ENCODE measurements at regions not wholly inside any gene's neighbourhood (a gene's known extent, or its start where the extent isn't known, plus 50 kb on each side); places are given as distances from the start of the nearest gene placed in this dataset.

DNA sequence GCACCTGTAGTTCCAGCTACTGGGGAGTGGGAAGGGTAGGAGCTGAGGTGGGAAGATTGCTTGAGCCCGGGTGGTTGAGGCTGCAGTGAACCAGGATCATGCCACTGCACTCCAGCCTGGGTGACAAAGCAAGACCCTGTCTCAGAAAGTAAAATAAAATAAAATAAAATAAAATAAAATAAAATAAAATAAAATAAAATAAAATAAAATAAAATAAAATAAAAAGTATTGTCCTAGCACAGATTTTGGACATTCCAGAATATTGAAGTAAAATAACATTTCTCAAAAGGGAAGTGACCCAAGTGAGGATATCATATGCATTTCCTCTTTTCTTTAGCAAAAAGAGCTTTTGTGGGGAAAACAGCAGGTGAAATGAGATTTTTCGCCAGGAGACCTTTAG is 83.5 kb downstream of the TMEM174 start:
- H3K27me3 ChIP-seq (replicated peaks in 1 of 2; ENCODE audit: control insufficient read depth in 2 of 2, extremely low read depth in 1 of 2, insufficient read depth in 2 of 2, low read length in 1 of 2): peaks cover 3 to 12% of the 10 kb centered on the region in 2 experiments
- WGBS (ENCODE audit: insufficient coverage): no CpG with 5 or more reads among the region's 2 CpGs
- ATAC-seq (replicated peaks in 1 of 4): no peak
- no peak overlapping the region for H3K27ac Mint-ChIP-seq
- POLR2A ChIA-PET: no interaction called here
- CTCF ChIA-PET: no interaction called here
- H3K36me3 ChIP-seq (ENCODE audit: control insufficient read depth in 2 of 2, extremely low read depth in 1 of 2, insufficient read depth in 1 of 2, low read length in 1 of 2): no peaks in the 10 kb centered on the region
- H3K4me1 Mint-ChIP-seq: no peaks in the 10 kb centered on the region
- H3K4me1 ChIP-seq (ENCODE audit: control insufficient read depth in 1 of 2, extremely low read depth in 1 of 2, insufficient read depth in 2 of 2, low read length in 2 of 2): no peaks in the 10 kb centered on the region
- DNase-seq: no peak
- peaks cover 49 to 60% of the 10 kb centered on the region in 2 donors for H3K27me3 Mint-ChIP-seq
- H3K9me3 Mint-ChIP-seq: peaks cover 3 to 7% (median 4%) of the 10 kb centered on the region in 3 donors
- H3K9me3 ChIP-seq: peaks cover 2% of the 10 kb centered on the region
- no peak overlapping the region for H3K4me3 ChIP-seq (ENCODE audit: control insufficient read depth in 1 of 2, extremely low read depth in 1 of 2, low read length in 1 of 2)
- no peak overlapping the region for H3K4me3 Mint-ChIP-seq
- no peaks in the 10 kb centered on the region for H3K36me3 Mint-ChIP-seq
- no peak overlapping the region for H3K27ac ChIP-seq (ENCODE audit: low read length)

DNA sequence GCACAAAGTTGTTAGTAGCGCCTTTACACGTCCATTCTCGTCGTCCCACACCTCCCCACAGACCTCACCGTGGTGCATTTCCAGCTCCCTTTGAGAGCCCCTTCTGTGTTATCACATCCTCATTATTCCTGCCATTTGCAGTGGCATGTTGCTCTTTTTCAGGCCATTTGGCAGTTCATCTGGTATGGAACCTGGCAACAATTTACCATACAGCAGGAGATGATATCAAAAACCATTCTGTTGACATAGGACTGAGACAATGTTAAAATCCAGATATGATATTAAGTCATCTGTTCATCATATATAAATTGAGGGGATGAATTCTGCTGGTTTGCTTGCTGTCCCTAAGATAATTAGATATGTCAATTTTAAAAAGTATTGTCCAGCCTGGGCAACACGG is 83.0 kb downstream of the TMEM174 start:
- H3K36me3 Mint-ChIP-seq: no peaks in the 10 kb centered on the region
- no peak overlapping the region for H3K27ac ChIP-seq (ENCODE audit: low read length)
- peaks cover 3 to 7% (median 4%) of the 10 kb centered on the region in 3 donors for H3K9me3 Mint-ChIP-seq
- H3K4me1 Mint-ChIP-seq: no peaks in the 10 kb centered on the region
- ATAC-seq (replicated peaks in 1 of 4) (no peak), DNase-seq (no peak)
- CTCF ChIA-PET: no interaction called here
- no peak overlapping the region for H3K4me3 Mint-ChIP-seq
- peaks cover 52 to 58% of the 10 kb centered on the region in 2 donors for H3K27me3 Mint-ChIP-seq
- no peaks in the 10 kb centered on the region for H3K36me3 ChIP-seq (ENCODE audit: control insufficient read depth in 2 of 2, extremely low read depth in 1 of 2, insufficient read depth in 1 of 2, low read length in 1 of 2)
- H3K9me3 ChIP-seq: peaks cover 2% of the 10 kb centered on the region
- H3K4me3 ChIP-seq (ENCODE audit: control insufficient read depth in 1 of 2, extremely low read depth in 1 of 2, low read length in 1 of 2): no peak overlapping the region
- 57% methylated on average over 5 of the region's 6 CpGs for WGBS (ENCODE audit: insufficient coverage)
- no peak overlapping the region for H3K27ac Mint-ChIP-seq
- peaks cover 3 to 12% of the 10 kb centered on the region in 2 experiments for H3K27me3 ChIP-seq (replicated peaks in 1 of 2; ENCODE audit: control insufficient read depth in 2 of 2, extremely low read depth in 1 of 2, insufficient read depth in 2 of 2, low read length in 1 of 2)
- POLR2A ChIA-PET: no interaction called here
- no peaks in the 10 kb centered on the region for H3K4me1 ChIP-seq (ENCODE audit: control insufficient read depth in 1 of 2, extremely low read depth in 1 of 2, insufficient read depth in 2 of 2, low read length in 2 of 2)

DNA sequence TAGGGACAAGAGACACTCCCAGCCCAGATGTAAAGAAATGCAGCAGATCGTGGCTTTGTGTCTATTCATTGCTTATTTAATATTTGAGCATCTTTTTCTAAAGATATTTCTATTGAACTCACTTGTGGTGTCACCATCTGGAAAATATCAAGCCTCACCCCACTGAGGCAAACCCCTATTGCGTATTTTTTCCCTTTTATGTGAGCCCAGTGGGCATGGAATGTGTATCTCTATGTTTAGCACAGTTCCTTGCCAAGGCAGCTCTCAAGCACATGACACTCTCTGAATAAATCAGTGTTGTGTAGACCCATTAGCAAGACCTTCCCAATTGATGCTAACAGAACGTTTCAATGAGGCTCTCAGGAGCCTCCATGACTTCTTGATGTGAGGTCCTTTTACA is 81.6 kb downstream of the TMEM174 start:
- H3K27ac ChIP-seq (ENCODE audit: low read length): no peak overlapping the region
- ChIA-PET CTCF (no interaction called here), POLR2A (no interaction called here)
- no peaks in the 10 kb centered on the region for H3K4me1 ChIP-seq (ENCODE audit: control insufficient read depth in 1 of 2, extremely low read depth in 1 of 2, insufficient read depth in 2 of 2, low read length in 2 of 2)
- H3K4me3 Mint-ChIP-seq: no peak overlapping the region
- peaks cover 3 to 15% of the 10 kb centered on the region in 2 experiments for H3K27me3 ChIP-seq (replicated peaks in 1 of 2; ENCODE audit: control insufficient read depth in 2 of 2, extremely low read depth in 1 of 2, insufficient read depth in 2 of 2, low read length in 1 of 2)
- no peak for ATAC-seq (replicated peaks in 1 of 4)
- WGBS (ENCODE audit: insufficient coverage): no CpG with 5 or more reads among the region's 3 CpGs
- no peak overlapping the region for H3K4me3 ChIP-seq (ENCODE audit: control insufficient read depth in 1 of 2, extremely low read depth in 1 of 2, low read length in 1 of 2)
- H3K4me1 Mint-ChIP-seq: no peaks in the 10 kb centered on the region
- peaks cover 56 to 68% of the 10 kb centered on the region in 2 donors for H3K27me3 Mint-ChIP-seq
- H3K36me3 Mint-ChIP-seq: no peaks in the 10 kb centered on the region
- H3K9me3 ChIP-seq: peaks cover 2% of the 10 kb centered on the region
- no peak overlapping the region for H3K27ac Mint-ChIP-seq
- peaks cover 3 to 7% (median 4%) of the 10 kb centered on the region in 3 donors for H3K9me3 Mint-ChIP-seq
- H3K36me3 ChIP-seq (ENCODE audit: control insufficient read depth in 2 of 2, extremely low read depth in 1 of 2, insufficient read depth in 1 of 2, low read length in 1 of 2): no peaks in the 10 kb centered on the region
- no peak for DNase-seq

DNA sequence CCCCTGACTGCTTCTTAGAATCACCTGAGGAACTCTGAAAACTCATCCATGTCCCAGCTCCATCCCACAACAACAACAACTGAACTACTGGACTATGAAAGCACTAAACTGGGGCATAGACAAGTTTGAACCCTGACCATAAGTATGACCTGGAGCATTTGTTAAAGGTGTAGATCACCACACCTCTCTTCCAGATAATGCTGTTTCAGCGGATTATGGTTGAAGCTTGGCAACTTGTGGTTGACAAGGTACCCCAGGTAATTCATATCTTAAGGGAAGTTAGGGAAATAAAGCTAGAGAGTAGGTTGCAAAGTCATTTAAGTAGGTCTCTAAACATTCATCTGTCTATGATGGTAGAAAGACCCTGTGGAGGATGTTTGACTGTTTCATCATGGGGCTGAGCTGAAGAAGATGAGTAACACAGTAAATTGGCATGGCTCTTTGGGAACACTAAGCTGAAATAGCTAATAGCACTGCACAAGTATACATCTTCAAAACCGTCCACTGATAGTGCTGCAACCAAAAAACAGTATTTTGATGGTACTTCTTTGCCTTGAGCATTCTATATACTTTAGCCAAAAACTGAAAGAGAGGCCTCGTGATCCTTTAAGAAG is 80.2 kb downstream of the TMEM174 start:
- DNase-seq: no peak
- CTCF ChIA-PET: no interaction called here
- POLR2A ChIA-PET: no interaction called here
- H3K9me3 ChIP-seq: peaks cover 2% of the 10 kb centered on the region
- ATAC-seq (replicated peaks in 1 of 4): no peak
- no CpG with 5 or more reads among the region's 3 CpGs for WGBS (ENCODE audit: insufficient coverage)
- Mint-ChIP-seq H3K27ac (no peak overlapping the region), H3K36me3 (no peaks in the 10 kb centered on the region), H3K27me3 (peaks cover 55 to 67% of the 10 kb centered on the region in 2 donors), H3K9me3 (peaks cover 3 to 7% (median 4%) of the 10 kb centered on the region in 3 donors), H3K4me1 (no peaks in the 10 kb centered on the region), H3K4me3 (no peak overlapping the region)
- H3K4me1 ChIP-seq (ENCODE audit: control insufficient read depth in 1 of 2, extremely low read depth in 1 of 2, insufficient read depth in 2 of 2, low read length in 2 of 2): no peaks in the 10 kb centered on the region
- H3K4me3 ChIP-seq (ENCODE audit: control insufficient read depth in 1 of 2, extremely low read depth in 1 of 2, low read length in 1 of 2): no peak overlapping the region
- peaks cover 3 to 14% of the 10 kb centered on the region in 2 experiments for H3K27me3 ChIP-seq (replicated peaks in 1 of 2; ENCODE audit: control insufficient read depth in 2 of 2, extremely low read depth in 1 of 2, insufficient read depth in 2 of 2, low read length in 1 of 2)
- no peak overlapping the region for H3K27ac ChIP-seq (ENCODE audit: low read length)
- no peaks in the 10 kb centered on the region for H3K36me3 ChIP-seq (ENCODE audit: control insufficient read depth in 2 of 2, extremely low read depth in 1 of 2, insufficient read depth in 1 of 2, low read length in 1 of 2)

DNA sequence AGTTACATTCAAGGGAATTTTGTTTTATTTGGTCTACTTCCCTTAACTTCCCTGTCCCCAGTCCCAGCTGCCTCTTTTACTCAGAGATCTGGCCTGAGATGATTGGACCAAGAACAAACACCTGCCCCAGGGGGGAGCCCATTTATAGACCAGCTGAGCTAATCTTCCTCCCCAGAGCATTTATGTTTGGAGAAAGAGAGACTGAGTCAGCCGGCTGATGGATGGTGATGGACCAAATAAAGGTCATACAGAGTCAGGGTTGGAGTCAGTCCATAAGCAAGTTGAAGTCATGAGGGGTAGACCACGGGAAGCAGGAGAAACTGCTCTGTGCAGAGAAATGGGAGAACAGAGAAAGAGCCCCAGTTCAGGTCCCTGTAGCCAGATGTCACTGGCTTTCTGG is 77.7 kb downstream of the TMEM174 start:
- Mint-ChIP-seq H3K4me1 (peaks cover 0 to 13% (median 6%) of the 10 kb centered on the region in 3 donors), H3K27ac (no peak overlapping the region), H3K4me3 (no peak overlapping the region), H3K9me3 (no peaks in the 10 kb centered on the region), H3K36me3 (no peaks in the 10 kb centered on the region), H3K27me3 (peaks cover 65 to 80% of the 10 kb centered on the region in 2 donors)
- 63% methylated on average over 2 of the region's 2 CpGs for WGBS (ENCODE audit: insufficient coverage)
- Histone ChIP-seq H3K9me3 (no peaks in the 10 kb centered on the region), H3K4me3 (ENCODE audit: control insufficient read depth in 1 of 2, extremely low read depth in 1 of 2, low read length in 1 of 2) (no peak overlapping the region), H3K27ac (ENCODE audit: low read length) (no peak overlapping the region), H3K36me3 (ENCODE audit: control insufficient read depth in 2 of 2, extremely low read depth in 1 of 2, insufficient read depth in 1 of 2, low read length in 1 of 2) (no peaks in the 10 kb centered on the region), H3K4me1 (ENCODE audit: control insufficient read depth in 1 of 2, extremely low read depth in 1 of 2, insufficient read depth in 2 of 2, low read length in 2 of 2) (no peaks in the 10 kb centered on the region), H3K27me3 (replicated peaks in 1 of 2; ENCODE audit: control insufficient read depth in 2 of 2, extremely low read depth in 1 of 2, insufficient read depth in 2 of 2, low read length in 1 of 2) (peaks cover 6 to 22% of the 10 kb centered on the region in 2 experiments)
- ChIA-PET POLR2A (no interaction called here), CTCF (no interaction called here)
- ATAC-seq (replicated peaks in 1 of 4) (no peak), DNase-seq (no peak)

DNA sequence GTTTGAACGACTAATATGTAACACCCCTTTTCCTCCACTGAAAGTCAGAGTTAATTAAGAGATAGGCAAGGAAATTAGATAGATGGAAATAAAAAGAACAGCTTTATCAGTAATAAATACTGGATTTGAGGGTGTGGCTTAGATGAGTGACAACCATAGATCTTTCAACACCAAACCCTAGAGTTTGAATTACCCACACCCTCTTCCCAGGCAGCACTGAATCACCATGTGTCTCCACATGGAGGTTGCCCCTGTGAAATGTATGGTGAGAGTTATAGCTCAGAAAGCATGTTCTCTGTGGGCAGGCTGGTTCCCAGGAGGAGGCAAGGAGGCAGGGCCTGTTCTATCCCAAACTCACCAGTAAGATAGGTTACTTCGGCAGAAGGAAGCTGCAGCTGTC is 69.7 kb downstream of the TMEM174 start:
- Mint-ChIP-seq H3K27ac (no peak overlapping the region), H3K9me3 (no peaks in the 10 kb centered on the region), H3K4me3 (no peak overlapping the region), H3K36me3 (no peaks in the 10 kb centered on the region), H3K27me3 (peaks cover 27 to 35% of the 10 kb centered on the region in 2 donors), H3K4me1 (peaks cover 0 to 13% (median 6%) of the 10 kb centered on the region in 3 donors)
- ChIA-PET CTCF (interaction anchor here in 1 of 2 donors (1.6 kb wide), 1 partner anchor 18 kb away, joined by 5 read pairs; no protein-coding TSS in a partner anchor), POLR2A (no interaction called here)
- 83% methylated on average over 1 of the region's 2 CpGs for WGBS (ENCODE audit: insufficient coverage)
- ATAC-seq (replicated peaks in 1 of 4) (no peak), DNase-seq (no peak)
- H3K4me1 ChIP-seq (ENCODE audit: control insufficient read depth in 1 of 2, extremely low read depth in 1 of 2, insufficient read depth in 2 of 2, low read length in 2 of 2): no peaks in the 10 kb centered on the region
- H3K9me3 ChIP-seq: no peaks in the 10 kb centered on the region
- H3K27ac ChIP-seq (ENCODE audit: low read length): no peak overlapping the region
- no peak overlapping the region for H3K4me3 ChIP-seq (ENCODE audit: control insufficient read depth in 1 of 2, extremely low read depth in 1 of 2, low read length in 1 of 2)
- H3K27me3 ChIP-seq (replicated peaks in 1 of 2; ENCODE audit: control insufficient read depth in 2 of 2, extremely low read depth in 1 of 2, insufficient read depth in 2 of 2, low read length in 1 of 2): peaks cover 18% of the 10 kb centered on the region in 2 experiments
- H3K36me3 ChIP-seq (ENCODE audit: control insufficient read depth in 2 of 2, extremely low read depth in 1 of 2, insufficient read depth in 1 of 2, low read length in 1 of 2): no peaks in the 10 kb centered on the region

DNA sequence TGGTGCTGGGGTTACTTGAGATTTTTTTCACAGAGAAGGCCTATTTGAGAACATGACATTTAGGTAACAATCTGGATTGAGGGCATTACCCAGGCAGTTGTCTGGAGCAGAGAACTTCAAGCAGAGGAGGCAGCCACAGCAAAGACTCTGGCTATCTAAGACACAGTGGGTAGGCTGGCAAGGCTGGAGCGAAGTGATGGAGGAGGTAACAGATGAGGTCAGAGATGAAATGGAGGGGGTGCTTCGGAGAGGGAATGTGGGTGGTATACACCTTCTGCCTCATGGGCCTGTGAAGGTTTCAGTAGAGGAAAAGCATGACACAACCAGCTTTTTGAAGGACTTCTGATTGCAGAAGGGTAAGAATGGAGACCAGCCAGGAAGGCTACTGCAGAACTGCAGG is 65.9 kb downstream of the TMEM174 start:
- Mint-ChIP-seq H3K27me3 (peaks cover 35 to 43% of the 10 kb centered on the region in 2 donors), H3K9me3 (no peaks in the 10 kb centered on the region), H3K36me3 (no peaks in the 10 kb centered on the region), H3K27ac (no peak overlapping the region), H3K4me1 (peaks cover 0 to 7% (median 5%) of the 10 kb centered on the region in 3 donors), H3K4me3 (no peak overlapping the region)
- DNase-seq (no peak), ATAC-seq (replicated peaks in 1 of 4) (no peak)
- no peaks in the 10 kb centered on the region for H3K36me3 ChIP-seq (ENCODE audit: control insufficient read depth in 2 of 2, extremely low read depth in 1 of 2, insufficient read depth in 1 of 2, low read length in 1 of 2)
- H3K4me1 ChIP-seq (ENCODE audit: control insufficient read depth in 1 of 2, extremely low read depth in 1 of 2, insufficient read depth in 2 of 2, low read length in 2 of 2): peaks cover 0 to 7% of the 10 kb centered on the region in 2 experiments
- H3K27ac ChIP-seq (ENCODE audit: low read length): no peak overlapping the region
- H3K27me3 ChIP-seq (replicated peaks in 1 of 2; ENCODE audit: control insufficient read depth in 2 of 2, extremely low read depth in 1 of 2, insufficient read depth in 2 of 2, low read length in 1 of 2): peaks cover 14 to 34% of the 10 kb centered on the region in 2 experiments
- no peak overlapping the region for H3K4me3 ChIP-seq (ENCODE audit: control insufficient read depth in 1 of 2, extremely low read depth in 1 of 2, low read length in 1 of 2)
- CTCF ChIA-PET: no interaction called here
- no peaks in the 10 kb centered on the region for H3K9me3 ChIP-seq
- POLR2A ChIA-PET: no interaction called here
- whole genome bisulfite sequencing (ENCODE audit: insufficient coverage): 94% methylated on average over 2 of the region's 2 CpGs
